Hepatocyte (in vitro differentiated cells): ENCODE measurements at regions not wholly inside any gene's neighbourhood (a gene's known extent, or its start where the extent isn't known, plus 50 kb on each side); places are given as distances from the start of the nearest gene placed in this dataset.

Experiments
- DNase-seq: peaks from one replicate; pipeline ENCODE4 v3.0.0-alpha.2; 2016; ENCODE audit warnings: low spot score
- H2AFZ ChIP-seq: fragments of 200-600 bp; sonication (generic); 2 replicates; pipeline ENCODE4 v1.6.0; 2016; ENCODE audit warnings: antibody characterized with exemption, mild to moderate bottlenecking
- H3K27ac ChIP-seq: fragments of 200-600 bp; sonication (generic); 2 replicates; pipeline ENCODE4 v1.5.1; 2016; ENCODE audit warnings: mild to moderate bottlenecking
- H3K27me3 ChIP-seq: fragments of 200-600 bp; sonication (generic); 2 replicates; pipeline ENCODE4 v1.6.1; 2016
- H3K36me3 ChIP-seq: fragments of 200-600 bp; sonication (generic); replicated peaks from 2 replicates; pipeline ENCODE4 v1.5.1; 2016; ENCODE audit warnings: low read depth; ENCODE audit not compliant: insufficient read depth
- H3K4me1 ChIP-seq: fragments of 200-600 bp; sonication (generic); 2 replicates; pipeline ENCODE4 v1.5.1; 2016; ENCODE audit warnings: mild to moderate bottlenecking, moderate library complexity; ENCODE audit not compliant: insufficient read depth
- H3K4me2 ChIP-seq: fragments of 200-600 bp; sonication (generic); 2 replicates; pipeline ENCODE4 v1.6.0; 2016
- H3K4me3 ChIP-seq: fragments of 200-600 bp; sonication (generic); 2 replicates; pipeline ENCODE4 v1.5.1; 2016; ENCODE audit warnings: mild to moderate bottlenecking
- H3K79me2 ChIP-seq: fragments of 200-600 bp; sonication (generic); 2 replicates; pipeline ENCODE4 v1.6.0; 2017; ENCODE audit warnings: mild to moderate bottlenecking
- H3K9me2 ChIP-seq: fragments of 200-600 bp; sonication (generic); replicated peaks from 2 replicates; pipeline ENCODE4 v1.6.0; 2017; ENCODE audit warnings: mild to moderate bottlenecking; ENCODE audit not compliant: insufficient read depth
- H3K9me3 ChIP-seq: fragments of 200-600 bp; sonication (generic); 2 replicates; pipeline ENCODE4 v1.5.1; 2016; ENCODE audit warnings: low read depth, mild to moderate bottlenecking
- H4K20me1 ChIP-seq: fragments of 200-600 bp; sonication (generic); 2 replicates; pipeline ENCODE4 v1.6.0; 2016; ENCODE audit warnings: mild to moderate bottlenecking; ENCODE audit not compliant: insufficient read depth, poor library complexity, severe bottlenecking
- EZH2 ChIP-seq: fragments of 200-600 bp; sonication (generic); IDR thresholded peaks from 2 replicates; pipeline ENCODE4 v1.6.1; 2016; ENCODE audit warnings: antibody characterized with exemption, mild to moderate bottlenecking, borderline replicate concordance
- EZH2phosphoT487 ChIP-seq: fragments of 200-600 bp; sonication (generic); IDR thresholded peaks from one replicate; pipeline ENCODE4 v1.6.1; 2018; ENCODE audit warnings: antibody characterized with exemption, mild to moderate bottlenecking, low read depth, moderate library complexity; ENCODE audit not compliant: unreplicated experiment, severe bottlenecking
- WGBS: methylation state at CpG from one replicate; pipeline ENCODE4 v1.1.6; 2016; ENCODE audit warnings: low lambda C conversion rate; ENCODE audit errors: missing lambda C conversion rate; 5-methylcytosine and 5-hydroxymethylcytosine counted together
- TF ChIP-seq, protein P1 (sequence below): fragments of 200-600 bp; sonication (generic); IDR thresholded peaks from 2 replicates; pipeline ENCODE4 v1.5.1; 2016; ENCODE audit warnings: antibody characterized with exemption, mild to moderate bottlenecking; ENCODE audit not compliant: poor library complexity

DNA sequence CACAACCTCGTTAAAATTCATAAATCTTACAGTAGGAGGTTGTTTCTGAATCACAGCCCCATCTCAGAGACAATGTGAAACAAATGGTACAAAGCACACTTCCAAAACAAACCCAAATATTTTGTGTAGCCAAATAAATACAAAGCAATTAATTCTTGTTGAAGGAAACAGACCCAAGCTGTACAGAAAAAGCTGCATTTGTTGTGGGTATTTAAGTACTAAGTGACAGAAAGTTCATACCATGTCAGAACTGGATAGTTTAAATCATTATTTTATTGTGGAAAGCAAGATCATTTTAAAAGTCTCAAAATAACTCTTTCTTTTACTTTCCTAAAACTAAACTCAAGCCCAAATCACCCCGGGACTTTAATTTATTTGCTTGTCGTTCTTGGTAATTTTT lies 570.7 kb downstream of the ELAVL2 start:
- TF ChIP-seq, protein P1, sequence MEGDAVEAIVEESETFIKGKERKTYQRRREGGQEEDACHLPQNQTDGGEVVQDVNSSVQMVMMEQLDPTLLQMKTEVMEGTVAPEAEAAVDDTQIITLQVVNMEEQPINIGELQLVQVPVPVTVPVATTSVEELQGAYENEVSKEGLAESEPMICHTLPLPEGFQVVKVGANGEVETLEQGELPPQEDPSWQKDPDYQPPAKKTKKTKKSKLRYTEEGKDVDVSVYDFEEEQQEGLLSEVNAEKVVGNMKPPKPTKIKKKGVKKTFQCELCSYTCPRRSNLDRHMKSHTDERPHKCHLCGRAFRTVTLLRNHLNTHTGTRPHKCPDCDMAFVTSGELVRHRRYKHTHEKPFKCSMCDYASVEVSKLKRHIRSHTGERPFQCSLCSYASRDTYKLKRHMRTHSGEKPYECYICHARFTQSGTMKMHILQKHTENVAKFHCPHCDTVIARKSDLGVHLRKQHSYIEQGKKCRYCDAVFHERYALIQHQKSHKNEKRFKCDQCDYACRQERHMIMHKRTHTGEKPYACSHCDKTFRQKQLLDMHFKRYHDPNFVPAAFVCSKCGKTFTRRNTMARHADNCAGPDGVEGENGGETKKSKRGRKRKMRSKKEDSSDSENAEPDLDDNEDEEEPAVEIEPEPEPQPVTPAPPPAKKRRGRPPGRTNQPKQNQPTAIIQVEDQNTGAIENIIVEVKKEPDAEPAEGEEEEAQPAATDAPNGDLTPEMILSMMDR: no peak
- TF ChIP-seq EZH2phosphoT487 (no peak), EZH2 (no peak)
- H3K27ac ChIP-seq: no peak overlapping the region
- H3K9me2 ChIP-seq: no peaks in the 10 kb centered on the region
- H4K20me1 ChIP-seq: no peaks in the 10 kb centered on the region
- no peaks in the 10 kb centered on the region for H3K79me2 ChIP-seq
- 89% methylated on average over 3 of the region's 3 CpGs for WGBS
- H2AFZ ChIP-seq: no peak overlapping the region
- no peaks in the 10 kb centered on the region for H3K9me3 ChIP-seq
- H3K4me3 ChIP-seq: no peak overlapping the region
- no peaks in the 10 kb centered on the region for H3K36me3 ChIP-seq
- H3K4me2 ChIP-seq: no peak overlapping the region
- no peaks in the 10 kb centered on the region for H3K4me1 ChIP-seq
- DNase-seq: no peak
- no peaks in the 10 kb centered on the region for H3K27me3 ChIP-seq

DNA sequence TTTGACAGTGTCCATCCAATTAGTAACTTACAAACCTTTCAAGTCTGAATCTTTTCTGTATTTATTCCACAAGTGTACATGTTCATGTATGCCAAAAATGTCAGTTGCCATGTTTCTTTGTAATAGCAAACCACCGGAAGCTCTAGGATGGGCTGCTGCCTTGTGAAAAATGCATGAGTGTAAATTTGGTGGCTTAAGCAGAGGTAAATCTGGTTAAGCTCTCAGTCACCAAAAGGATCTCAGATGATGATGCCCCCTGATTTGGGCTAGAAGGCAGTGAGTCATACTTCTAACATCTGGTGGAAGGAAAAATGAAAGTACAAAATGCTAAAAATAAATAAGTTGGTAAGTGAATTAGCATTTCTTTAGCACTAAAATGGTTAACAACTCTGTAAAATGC lies 567.5 kb downstream of the ELAVL2 start:
- Histone ChIP-seq H3K36me3 (no peaks in the 10 kb centered on the region), H3K4me2 (no peak overlapping the region), H3K4me3 (no peak overlapping the region), H3K27ac (no peak overlapping the region), H3K79me2 (no peaks in the 10 kb centered on the region), H2AFZ (no peak overlapping the region), H3K4me1 (no peaks in the 10 kb centered on the region), H4K20me1 (no peaks in the 10 kb centered on the region), H3K27me3 (no peaks in the 10 kb centered on the region), H3K9me2 (no peaks in the 10 kb centered on the region), H3K9me3 (no peaks in the 10 kb centered on the region)
- DNase-seq: no peak
- TF ChIP-seq, protein P1: no peak
- TF ChIP-seq EZH2phosphoT487 (no peak), EZH2 (no peak)
- 79% methylated on average over 1 of the region's 1 CpG for WGBS

DNA sequence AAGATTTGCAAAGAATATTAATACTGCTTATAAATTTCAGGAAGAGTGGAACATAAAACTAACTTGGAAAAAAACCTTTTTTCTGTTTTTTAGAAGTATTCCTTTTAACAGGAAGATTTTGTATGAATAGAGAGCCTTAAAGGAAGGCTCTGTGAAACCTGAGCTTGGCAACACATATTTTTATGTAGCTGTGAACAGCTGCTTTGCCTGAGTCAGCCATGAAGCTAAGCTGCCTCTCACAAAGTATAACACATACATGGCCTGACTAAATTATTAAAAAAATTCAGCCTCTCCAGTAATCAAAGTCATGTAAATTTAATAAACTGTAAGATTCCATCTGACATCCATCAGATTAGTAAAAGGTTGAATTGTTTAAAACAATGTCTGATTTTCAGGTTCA lies 547.5 kb downstream of the ELAVL2 start:
- no peak for DNase-seq
- Histone ChIP-seq H3K4me3 (no peak overlapping the region), H2AFZ (no peak overlapping the region), H3K4me2 (no peak overlapping the region), H3K36me3 (no peaks in the 10 kb centered on the region), H3K4me1 (no peaks in the 10 kb centered on the region), H3K9me2 (no peaks in the 10 kb centered on the region), H4K20me1 (no peaks in the 10 kb centered on the region), H3K27ac (no peak overlapping the region), H3K27me3 (no peaks in the 10 kb centered on the region), H3K9me3 (no peaks in the 10 kb centered on the region), H3K79me2 (no peaks in the 10 kb centered on the region)
- TF ChIP-seq EZH2phosphoT487 (no peak), EZH2 (no peak)
- TF ChIP-seq, protein P1: no peak

DNA sequence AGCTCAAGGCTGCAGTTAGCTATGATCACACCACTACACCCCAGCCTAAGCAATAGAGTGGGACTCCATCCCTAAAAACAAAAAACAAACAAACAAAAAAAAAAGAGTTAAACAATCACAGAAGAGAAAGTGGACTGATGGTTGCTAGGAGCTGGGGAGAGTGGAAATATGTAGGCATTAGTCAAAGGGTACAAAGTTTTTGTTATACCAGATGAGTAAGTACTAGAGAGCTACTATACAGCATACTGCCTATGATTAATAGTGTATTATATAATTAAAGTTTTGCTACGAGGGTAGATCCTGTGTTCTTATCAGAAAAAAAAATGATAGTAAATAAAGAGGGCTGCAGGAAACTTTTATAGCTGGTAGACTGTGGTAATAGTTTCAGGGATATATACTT lies 538.6 kb downstream of the ELAVL2 start:
- H3K27me3 ChIP-seq: no peaks in the 10 kb centered on the region
- H2AFZ ChIP-seq: no peak overlapping the region
- H3K36me3 ChIP-seq: no peaks in the 10 kb centered on the region
- H4K20me1 ChIP-seq: no peaks in the 10 kb centered on the region
- no peaks in the 10 kb centered on the region for H3K9me2 ChIP-seq
- no peaks in the 10 kb centered on the region for H3K79me2 ChIP-seq
- H3K9me3 ChIP-seq: no peaks in the 10 kb centered on the region
- TF ChIP-seq, protein P1: no peak
- TF ChIP-seq EZH2phosphoT487 (no peak), EZH2 (no peak)
- no peak overlapping the region for H3K27ac ChIP-seq
- 33% methylated on average over 1 of the region's 1 CpG for WGBS
- DNase-seq: no peak
- H3K4me1 ChIP-seq: no peaks in the 10 kb centered on the region
- no peak overlapping the region for H3K4me3 ChIP-seq
- H3K4me2 ChIP-seq: no peak overlapping the region
